GM12873 (cell line): ENCODE measurements at regions not wholly inside any gene's neighbourhood (a gene's known extent, or its start where the extent isn't known, plus 50 kb on each side); places are given as distances from the start of the nearest gene placed in this dataset.

Experiments used
- TF ChIP-seq, protein P1 (sequence below): IDR thresholded peaks from 2 replicates; pipeline ENCODE4 v1.5.1; 2012; ENCODE audit warnings: low read depth, mild to moderate bottlenecking, moderate library complexity, low read length, control low read depth; ENCODE audit not compliant: insufficient read depth; ENCODE audit errors: missing control alignments

- TF ChIP-seq, protein P1, sequence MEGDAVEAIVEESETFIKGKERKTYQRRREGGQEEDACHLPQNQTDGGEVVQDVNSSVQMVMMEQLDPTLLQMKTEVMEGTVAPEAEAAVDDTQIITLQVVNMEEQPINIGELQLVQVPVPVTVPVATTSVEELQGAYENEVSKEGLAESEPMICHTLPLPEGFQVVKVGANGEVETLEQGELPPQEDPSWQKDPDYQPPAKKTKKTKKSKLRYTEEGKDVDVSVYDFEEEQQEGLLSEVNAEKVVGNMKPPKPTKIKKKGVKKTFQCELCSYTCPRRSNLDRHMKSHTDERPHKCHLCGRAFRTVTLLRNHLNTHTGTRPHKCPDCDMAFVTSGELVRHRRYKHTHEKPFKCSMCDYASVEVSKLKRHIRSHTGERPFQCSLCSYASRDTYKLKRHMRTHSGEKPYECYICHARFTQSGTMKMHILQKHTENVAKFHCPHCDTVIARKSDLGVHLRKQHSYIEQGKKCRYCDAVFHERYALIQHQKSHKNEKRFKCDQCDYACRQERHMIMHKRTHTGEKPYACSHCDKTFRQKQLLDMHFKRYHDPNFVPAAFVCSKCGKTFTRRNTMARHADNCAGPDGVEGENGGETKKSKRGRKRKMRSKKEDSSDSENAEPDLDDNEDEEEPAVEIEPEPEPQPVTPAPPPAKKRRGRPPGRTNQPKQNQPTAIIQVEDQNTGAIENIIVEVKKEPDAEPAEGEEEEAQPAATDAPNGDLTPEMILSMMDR: no peak
Observed at GRCh38 chr3:59464187-59464586, 414.4 kb upstream of the CFAP20DC start.

GRCh38 chr3:59463253-59463652, 413.4 kb upstream of the CFAP20DC start:
- TF ChIP-seq, protein P1: no peak

DNA sequence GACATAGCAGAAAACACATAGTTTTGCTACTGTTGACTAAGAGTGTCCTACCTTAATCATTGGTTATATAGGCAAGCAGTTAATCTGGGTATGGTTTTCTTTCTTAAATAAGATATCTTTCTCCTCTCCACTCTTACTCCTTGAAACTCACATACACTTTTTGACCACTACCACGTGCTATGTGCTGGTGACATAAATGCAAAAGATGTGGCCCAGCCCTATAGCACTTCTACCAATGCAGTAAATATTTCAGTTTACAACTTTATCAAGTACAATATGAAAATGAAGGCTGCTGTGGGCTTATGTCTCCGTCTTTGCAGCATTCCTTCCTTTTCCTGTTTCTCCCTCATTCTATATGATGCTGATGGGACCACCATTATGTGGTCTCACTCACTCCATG, 410.2 kb upstream of the CFAP20DC start:
- TF ChIP-seq, protein P1: no peak

- TF ChIP-seq, protein P1: no peak
Observed at GRCh38 chr3:59456852-59457485, 407.1 kb upstream of the CFAP20DC start.

GRCh38 chr3:59451800-59452746, 402.2 kb upstream of the CFAP20DC start:
- TF ChIP-seq, protein P1: no peak

GRCh38 chr3:59450946-59451763, 401.3 kb upstream of the CFAP20DC start:
- TF ChIP-seq, protein P1: no peak
